Psoas muscle (tissue), 7 donors: ENCODE measurements at regions not wholly inside any gene's neighbourhood (a gene's known extent, or its start where the extent isn't known, plus 50 kb on each side); places are given as distances from the start of the nearest gene placed in this dataset.

Source experiments
- ATAC-seq, 4 donors: fragments of 200-7000 bp; cut with Tn5 transposase; one replicate each; pipeline ENCODE4 v1.9.1; 2020; ENCODE audit warnings: moderate library complexity in 3 of 4, mild to moderate bottlenecking in 2 of 4
- DNase-seq, 2 donors: peaks; one replicate each; pipeline ENCODE4 v3.0.0-alpha.2; 2020
- H3K27ac ChIP-seq: fragments of 200-600 bp; one replicate; pipeline ENCODE4 v1.8.0; 2022
- H3K27me3 ChIP-seq, 3 donors: fragments of 200-600 bp in 1 of 3; one replicate each; pipeline versions ENCODE4 v1.6.1 to v1.8.0; 2013 to 2022; ENCODE audit warnings: low read length in 2 of 3, mild to moderate bottlenecking in 2 of 3, moderate library complexity in 1 of 3; ENCODE audit not compliant: insufficient read depth in 3 of 3
- H3K36me3 ChIP-seq, 2 donors: fragments of 200-600 bp in 1 of 2; one replicate each; pipeline versions ENCODE4 v1.6.1 to v1.8.0; 2013 to 2022; ENCODE audit warnings: low read depth in 1 of 2, mild to moderate bottlenecking in 1 of 2, moderate library complexity in 1 of 2; ENCODE audit not compliant: insufficient read depth in 1 of 2
- H3K4me1 ChIP-seq: fragments of 200-600 bp; one replicate; pipeline ENCODE4 v1.8.0; 2022
- H3K4me3 ChIP-seq: fragments of 200-600 bp; one replicate; pipeline ENCODE4 v1.8.0; 2022; ENCODE audit warnings: mild to moderate bottlenecking
- H3K9me3 ChIP-seq: fragments of 200-600 bp; one replicate; pipeline ENCODE4 v1.8.0; 2022
- WGBS, 3 donors: extraction: QIAGEN DNeasy Blood & Tissue Kit; methylation state at CpG; one replicate each; pipeline versions ENCODE4 v1.1.6 to v1.1.7; 2013; 5-methylcytosine and 5-hydroxymethylcytosine counted together
- intact Hi-C, 2 donors: fragments of 100-400 bp; cut with DNase I; formaldehyde crosslinking; loops; one replicate each; pipeline versions ENCODE4 v1.11.0 to v1.14.2; 2022
- TF ChIP-seq, protein P1 (sequence below): fragments of 200-600 bp; IDR thresholded peaks from one replicate; pipeline ENCODE4 v1.8.0; 2022; ENCODE audit warnings: antibody characterized with exemption
- donor health status: healthy with polysubstance abuse.
- donor health status: DM: no; HTN: no; CAD: no; lungs with moderate emphysema.
- donor health status: Bipolar disorder and iron deficiency.
- donor health status: healthy.
- donor health status: DM: yes; HTN: yes; CAD: no.
- donor health status: DM: no; HTN: no; CAD: no.
- donor health status: DM: yes; HTN: yes; CAD: no.

DNA sequence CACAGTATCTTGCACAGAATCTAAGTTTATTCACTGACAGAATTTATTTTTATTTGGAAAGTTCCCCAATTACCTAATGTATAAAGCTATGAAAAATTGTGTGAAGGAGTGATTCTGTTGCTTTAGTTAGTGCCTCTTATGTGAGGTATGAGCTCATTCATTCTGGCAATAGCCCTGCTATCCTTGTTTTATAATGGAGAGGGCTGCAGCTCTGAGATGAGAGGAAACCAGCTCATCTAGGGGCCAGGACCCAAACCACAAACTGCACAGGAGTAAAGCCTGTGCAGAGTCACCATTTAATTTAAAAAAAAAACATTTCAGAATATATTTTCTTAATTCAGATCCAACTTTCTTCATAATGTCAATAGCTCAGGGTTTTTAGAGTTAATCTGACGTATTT is 383.0 kb downstream of the TMEM182 start:
- intact Hi-C loops: no loop called here
- Histone ChIP-seq H3K4me3 (no peak overlapping the region), H3K27me3 (no peaks in the 10 kb centered on the region), H3K27ac (no peak overlapping the region), H3K4me1 (no peaks in the 10 kb centered on the region), H3K36me3 (no peaks in the 10 kb centered on the region), H3K9me3 (no peaks in the 10 kb centered on the region)
- WGBS, 3 donors: 0 to 86% (median 68%) methylated on average over 1 of the region's 1 CpG
- DNase-seq: no peak
- TF ChIP-seq, protein P1, sequence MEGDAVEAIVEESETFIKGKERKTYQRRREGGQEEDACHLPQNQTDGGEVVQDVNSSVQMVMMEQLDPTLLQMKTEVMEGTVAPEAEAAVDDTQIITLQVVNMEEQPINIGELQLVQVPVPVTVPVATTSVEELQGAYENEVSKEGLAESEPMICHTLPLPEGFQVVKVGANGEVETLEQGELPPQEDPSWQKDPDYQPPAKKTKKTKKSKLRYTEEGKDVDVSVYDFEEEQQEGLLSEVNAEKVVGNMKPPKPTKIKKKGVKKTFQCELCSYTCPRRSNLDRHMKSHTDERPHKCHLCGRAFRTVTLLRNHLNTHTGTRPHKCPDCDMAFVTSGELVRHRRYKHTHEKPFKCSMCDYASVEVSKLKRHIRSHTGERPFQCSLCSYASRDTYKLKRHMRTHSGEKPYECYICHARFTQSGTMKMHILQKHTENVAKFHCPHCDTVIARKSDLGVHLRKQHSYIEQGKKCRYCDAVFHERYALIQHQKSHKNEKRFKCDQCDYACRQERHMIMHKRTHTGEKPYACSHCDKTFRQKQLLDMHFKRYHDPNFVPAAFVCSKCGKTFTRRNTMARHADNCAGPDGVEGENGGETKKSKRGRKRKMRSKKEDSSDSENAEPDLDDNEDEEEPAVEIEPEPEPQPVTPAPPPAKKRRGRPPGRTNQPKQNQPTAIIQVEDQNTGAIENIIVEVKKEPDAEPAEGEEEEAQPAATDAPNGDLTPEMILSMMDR: no peak
- no peak for ATAC-seq

DNA sequence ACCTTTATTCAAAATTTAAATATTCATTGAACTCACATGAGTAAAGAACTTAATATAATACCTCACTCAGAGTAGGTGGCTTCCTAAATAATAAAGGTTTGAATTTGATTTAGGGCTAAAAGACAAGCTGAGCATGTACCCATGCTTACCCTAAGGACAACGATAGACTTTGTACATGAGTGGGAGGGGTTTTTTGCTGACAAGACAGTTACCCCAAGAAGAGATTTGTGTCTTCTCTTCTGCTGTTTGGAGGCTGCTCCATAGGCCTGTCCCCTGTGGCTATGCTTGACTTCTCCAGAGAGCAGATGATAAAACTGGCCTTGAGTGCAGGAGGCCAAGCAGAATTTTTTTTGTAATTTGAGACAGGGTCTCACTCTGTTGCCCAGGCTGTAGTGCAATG is 383.9 kb downstream of the TMEM182 start:
- Histone ChIP-seq H3K4me3 (no peak overlapping the region), H3K27me3 (no peaks in the 10 kb centered on the region), H3K9me3 (no peaks in the 10 kb centered on the region), H3K27ac (no peak overlapping the region), H3K36me3 (no peaks in the 10 kb centered on the region), H3K4me1 (no peaks in the 10 kb centered on the region)
- ATAC-seq: no peak
- intact Hi-C loops: no loop called here
- TF ChIP-seq, protein P1: no peak
- DNase-seq: no peak
- WGBS, 3 donors: 68 to 82% (median 71%) methylated on average over 1 of the region's 1 CpG

DNA sequence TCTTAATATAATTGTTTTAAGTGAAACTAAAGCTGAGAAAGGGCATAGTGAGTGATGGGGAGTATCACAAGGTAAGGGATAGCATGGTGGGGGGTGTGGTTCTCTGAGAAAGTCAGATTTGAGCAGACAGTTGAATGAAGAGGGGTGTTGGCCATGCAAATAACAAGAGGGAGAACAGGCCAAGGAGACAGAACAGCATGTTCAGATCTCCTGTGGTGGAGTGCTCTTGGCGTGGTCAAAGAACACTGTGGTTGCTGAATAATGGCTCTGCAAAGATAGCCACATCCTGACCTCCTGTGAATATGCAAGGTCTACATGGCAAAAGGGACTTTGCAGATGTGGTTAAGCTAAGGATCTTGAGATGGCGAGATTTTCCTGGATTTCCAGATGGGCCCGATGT is 389.2 kb downstream of the TMEM182 start:
- no peaks in the 10 kb centered on the region for H3K4me1 ChIP-seq
- no peak overlapping the region for H3K4me3 ChIP-seq
- TF ChIP-seq, protein P1: no peak
- H3K27ac ChIP-seq: no peak overlapping the region
- ATAC-seq (no peak), DNase-seq (no peak)
- 90 to 96% (median 92%) methylated on average over 3 of the region's 3 CpGs for WGBS, 3 donors
- intact Hi-C loops: no loop called here
- H3K9me3 ChIP-seq: no peaks in the 10 kb centered on the region
- H3K36me3 ChIP-seq: no peaks in the 10 kb centered on the region
- H3K27me3 ChIP-seq: peaks cover 0 to 2% (median 2%) of the 10 kb centered on the region in 3 donors

DNA sequence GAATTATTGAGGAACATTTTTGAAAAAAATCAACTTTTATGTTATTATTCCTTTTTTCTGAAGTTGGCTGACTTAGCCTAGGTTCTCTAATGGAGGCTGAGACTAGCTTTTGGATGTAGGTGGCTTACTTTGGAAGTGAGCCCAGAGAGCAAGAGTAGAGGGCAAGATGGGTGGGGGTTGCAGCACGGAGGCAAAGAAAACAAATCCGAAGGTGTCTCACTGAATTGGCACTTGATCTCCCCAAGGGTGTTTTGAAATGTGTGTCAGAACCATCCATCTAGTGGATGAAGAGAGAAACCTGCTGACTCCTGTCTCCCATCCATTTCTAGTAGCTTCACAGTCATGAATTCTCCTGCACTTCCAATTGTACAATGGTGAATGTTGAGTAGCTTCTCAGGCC is 390.7 kb downstream of the TMEM182 start:
- intact Hi-C loops: no loop called here

More for the DNA sequence above, 390.7 kb downstream of the TMEM182 start:
- peaks cover 0 to 2% (median 2%) of the 10 kb centered on the region in 3 donors for H3K27me3 ChIP-seq
- no peak for DNase-seq
- H3K27ac ChIP-seq: no peak overlapping the region
- no peak for ATAC-seq
- no peaks in the 10 kb centered on the region for H3K4me1 ChIP-seq
- WGBS, 3 donors: 56 to 71% (median 66%) methylated on average over 2 of the region's 2 CpGs
- H3K9me3 ChIP-seq: no peaks in the 10 kb centered on the region
- H3K36me3 ChIP-seq: no peaks in the 10 kb centered on the region
- TF ChIP-seq, protein P1: no peak
- H3K4me3 ChIP-seq: no peak overlapping the region
